ENCODE measurements at regions not wholly inside any gene's neighbourhood (a gene's known extent, or its start where the extent isn't known, plus 50 kb on each side); places are given as distances from the start of the nearest gene placed in this dataset.
A peak's percentile ranks its signal among the peaks of the same experiment; 100 is the strongest.

DNA sequence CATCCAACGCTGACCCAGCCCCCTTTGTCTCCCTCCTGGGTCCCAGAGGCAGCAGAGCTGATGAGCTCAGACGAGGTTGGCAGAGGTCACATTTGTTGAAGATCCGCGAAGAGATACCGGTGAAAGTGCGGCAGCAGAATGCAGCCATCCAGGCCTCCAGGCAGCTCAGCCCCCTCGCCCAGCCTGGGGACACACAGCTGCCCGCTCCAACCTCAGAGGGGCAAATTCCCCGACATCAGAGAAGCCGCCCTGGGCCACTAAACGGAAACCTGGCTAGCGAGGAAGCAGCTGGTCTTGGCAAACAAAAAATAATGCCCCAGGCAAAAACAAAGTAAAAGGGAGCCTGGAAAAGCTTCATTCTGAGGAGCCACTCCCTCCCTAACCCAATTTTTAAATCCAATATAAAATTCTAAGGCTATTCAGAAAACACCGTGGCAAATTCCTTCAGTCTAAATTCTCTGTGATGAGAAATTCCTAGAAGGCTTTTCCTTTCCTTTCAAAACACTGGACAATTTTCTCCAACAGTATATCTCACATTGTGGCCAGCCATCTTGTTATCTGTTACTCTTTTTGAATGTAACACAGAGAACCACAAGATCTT, 262.4 kb downstream of the SS18 start:
- peaks cover 0 to 18% (median 2%) of the 10 kb centered on the region in 4 donors for H3K4me1 ChIP-seq
- no peak overlapping the region for H3K4me3 ChIP-seq
- H3K27ac ChIP-seq = no peak overlapping the region
- H3K27me3 ChIP-seq = no peaks in the 10 kb centered on the region
- no peak for DNase-seq
- no peak for TF ChIP-seq POLR2A (IDR thresholded peaks at IDR 0.05)
- no peak for TF ChIP-seq EP300 (IDR thresholded peaks at IDR 0.05)
- TF ChIP-seq, protein P1, sequence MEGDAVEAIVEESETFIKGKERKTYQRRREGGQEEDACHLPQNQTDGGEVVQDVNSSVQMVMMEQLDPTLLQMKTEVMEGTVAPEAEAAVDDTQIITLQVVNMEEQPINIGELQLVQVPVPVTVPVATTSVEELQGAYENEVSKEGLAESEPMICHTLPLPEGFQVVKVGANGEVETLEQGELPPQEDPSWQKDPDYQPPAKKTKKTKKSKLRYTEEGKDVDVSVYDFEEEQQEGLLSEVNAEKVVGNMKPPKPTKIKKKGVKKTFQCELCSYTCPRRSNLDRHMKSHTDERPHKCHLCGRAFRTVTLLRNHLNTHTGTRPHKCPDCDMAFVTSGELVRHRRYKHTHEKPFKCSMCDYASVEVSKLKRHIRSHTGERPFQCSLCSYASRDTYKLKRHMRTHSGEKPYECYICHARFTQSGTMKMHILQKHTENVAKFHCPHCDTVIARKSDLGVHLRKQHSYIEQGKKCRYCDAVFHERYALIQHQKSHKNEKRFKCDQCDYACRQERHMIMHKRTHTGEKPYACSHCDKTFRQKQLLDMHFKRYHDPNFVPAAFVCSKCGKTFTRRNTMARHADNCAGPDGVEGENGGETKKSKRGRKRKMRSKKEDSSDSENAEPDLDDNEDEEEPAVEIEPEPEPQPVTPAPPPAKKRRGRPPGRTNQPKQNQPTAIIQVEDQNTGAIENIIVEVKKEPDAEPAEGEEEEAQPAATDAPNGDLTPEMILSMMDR (IDR thresholded peaks at IDR 0.05) = no peak
- no peak for TF ChIP-seq POLR2AphosphoS5 (IDR thresholded peaks at IDR 0.05)
- intact Hi-C loops (cut with DNase I; ENCODE audit: low total_unique reads) = no loop called here
- H3K36me3 ChIP-seq = no peaks in the 10 kb centered on the region
- no peaks in the 10 kb centered on the region for H3K9me3 ChIP-seq
- WGBS, 5 donors = 59 to 84% (median 82%) methylated on average over 11 to 13 of the region's 13 CpGs

- Histone ChIP-seq H3K4me1 (peaks cover 0 to 18% (median 2%) of the 10 kb centered on the region in 4 donors), H3K4me3 (no peak overlapping the region), H3K27ac (no peak overlapping the region), H3K9me3 (no peaks in the 10 kb centered on the region), H3K27me3 (no peaks in the 10 kb centered on the region), H3K36me3 (no peaks in the 10 kb centered on the region)
- intact Hi-C loops (cut with DNase I; ENCODE audit: low total_unique reads) = no loop called here
- no peak for TF ChIP-seq POLR2A (IDR thresholded peaks at IDR 0.05)
- no peak for TF ChIP-seq EP300 (IDR thresholded peaks at IDR 0.05)
- WGBS, 5 donors = 71 to 79% (median 76%) methylated on average over 4 of the region's 4 CpGs
- DNase-seq = no peak
Observed at GRCh38 chr18:25827228-25827627, 263.2 kb downstream of the SS18 start.

GRCh38 chr18:25826823-25827222, 263.6 kb downstream of the SS18 start:
- TF ChIP-seq EP300 (IDR thresholded peaks at IDR 0.05) (no peak), POLR2A (IDR thresholded peaks at IDR 0.05) (no peak), POLR2AphosphoS5 (IDR thresholded peaks at IDR 0.05) (no peak)
- TF ChIP-seq, protein P1 (IDR thresholded peaks at IDR 0.05) = no peak
- Histone ChIP-seq H3K9me3 (no peaks in the 10 kb centered on the region), H3K27ac (no peak overlapping the region), H3K36me3 (no peaks in the 10 kb centered on the region), H3K4me1 (peaks cover 0 to 18% (median 2%) of the 10 kb centered on the region in 4 donors), H3K27me3 (no peaks in the 10 kb centered on the region), H3K4me3 (no peak overlapping the region)
- intact Hi-C loops (cut with DNase I; ENCODE audit: low total_unique reads) = no loop called here
- no peak for DNase-seq
- 81 to 96% (median 94%) methylated on average over 5 of the region's 5 CpGs for WGBS, 5 donors

- H3K9me3 ChIP-seq = no peaks in the 10 kb centered on the region
- no peak overlapping the region for H3K27ac ChIP-seq
- DNase-seq = peak in 1 of 2 donors; percentile 21
- 23 to 61% (median 34%) methylated on average over 4 of the region's 4 CpGs for WGBS, 5 donors
- H3K4me3 ChIP-seq = no peak overlapping the region
- H3K36me3 ChIP-seq = no peaks in the 10 kb centered on the region
- peaks cover 0 to 15% (median under 1%) of the 10 kb centered on the region in 4 donors for H3K4me1 ChIP-seq
- H3K27me3 ChIP-seq = no peaks in the 10 kb centered on the region
- intact Hi-C loops (cut with DNase I; ENCODE audit: low total_unique reads) = no loop called here
- TF ChIP-seq POLR2A (IDR thresholded peaks at IDR 0.05) (no peak), POLR2AphosphoS5 (IDR thresholded peaks at IDR 0.05) (no peak)
Observed at GRCh38 chr18:25825979-25826776, 264.2 kb downstream of the SS18 start.

DNA sequence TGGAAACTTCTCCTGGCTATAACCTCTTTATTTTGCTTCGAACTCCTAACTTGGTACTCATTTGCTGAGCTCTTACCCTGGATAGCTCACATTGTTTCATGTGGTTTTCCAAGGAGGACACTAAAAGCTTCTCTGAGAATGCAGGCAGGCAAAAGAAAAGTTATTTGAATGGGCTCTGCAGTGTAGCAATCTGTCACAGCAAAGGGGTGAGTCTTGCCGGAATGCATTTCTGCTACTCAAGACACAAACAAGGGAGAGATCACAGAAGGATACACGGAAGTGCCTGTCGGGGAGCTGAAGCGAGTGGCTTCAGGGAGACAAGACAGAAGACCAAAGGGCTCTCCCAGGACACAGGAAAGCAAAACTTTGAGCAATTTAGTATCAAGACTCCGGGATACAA, 265.4 kb downstream of the SS18 start:
- Histone ChIP-seq H3K27ac (no peak overlapping the region), H3K36me3 (no peaks in the 10 kb centered on the region), H3K27me3 (no peaks in the 10 kb centered on the region), H3K4me1 (peaks cover 0 to 5% (median 0%) of the 10 kb centered on the region in 4 donors), H3K4me3 (no peak overlapping the region), H3K9me3 (no peaks in the 10 kb centered on the region)
- intact Hi-C loops (cut with DNase I; ENCODE audit: low total_unique reads) = no loop called here
- DNase-seq = no peak
- WGBS, 5 donors = 61 to 73% (median 68%) methylated on average over 6 of the region's 6 CpGs
- TF ChIP-seq POLR2AphosphoS5 (IDR thresholded peaks at IDR 0.05) (no peak), EP300 (IDR thresholded peaks at IDR 0.05) (no peak), POLR2A (IDR thresholded peaks at IDR 0.05) (no peak)
- TF ChIP-seq, protein P1 (IDR thresholded peaks at IDR 0.05) = no peak
